ENCODE measurements at regions not wholly inside any gene's neighbourhood (a gene's known extent, or its start where the extent isn't known, plus 50 kb on each side); places are given as distances from the start of the nearest gene placed in this dataset.

DNA sequence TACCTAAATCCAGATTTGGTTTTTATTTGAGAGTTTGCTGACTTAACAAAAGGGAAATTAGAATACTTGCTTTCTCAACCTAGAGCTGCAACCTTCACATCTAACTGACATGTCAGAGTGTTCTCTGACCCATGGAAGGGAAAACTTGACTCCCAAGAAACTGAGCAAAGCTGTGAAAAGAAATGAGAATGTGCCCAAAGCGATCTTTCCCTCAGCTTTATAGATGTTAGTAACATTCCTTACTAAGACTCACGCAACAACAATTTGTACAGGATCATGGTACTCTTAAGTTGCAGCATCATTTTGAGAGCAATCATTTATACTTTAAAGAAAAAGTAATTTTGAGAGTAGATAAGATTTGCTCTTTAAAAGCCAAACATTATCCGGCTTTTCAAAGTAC lies 117.0 kb upstream of the FBXL7 start:
- no peaks in the 10 kb centered on the region for H3K9me2 ChIP-seq (replicated peaks; ENCODE audit: control insufficient read depth, low read length)
- no peak overlapping the region for H3K27ac ChIP-seq (ENCODE audit: low read depth, low read length)
- H3K79me2 ChIP-seq (ENCODE audit: control insufficient read depth, low read length) = no peaks in the 10 kb centered on the region
- no peaks in the 10 kb centered on the region for H4K20me1 ChIP-seq (ENCODE audit: control insufficient read depth, insufficient read depth, low read depth, low read length)
- peaks cover 7% of the 10 kb centered on the region; the same call in 1 of the 2 replicates for H3K9me3 ChIP-seq (ENCODE audit: control insufficient read depth, insufficient read depth, low read length)
- H3F3A ChIP-seq (ENCODE audit: control insufficient read depth, insufficient read depth) = no peaks in the 10 kb centered on the region
- H3K4me1 ChIP-seq (ENCODE audit: control insufficient read depth, low read length) = no peaks in the 10 kb centered on the region
- no peak for TF ChIP-seq EZH2phosphoT487 (IDR thresholded peaks at IDR 0.05; ENCODE audit: borderline replicate concordance, low read length)
- TF ChIP-seq, protein P1, sequence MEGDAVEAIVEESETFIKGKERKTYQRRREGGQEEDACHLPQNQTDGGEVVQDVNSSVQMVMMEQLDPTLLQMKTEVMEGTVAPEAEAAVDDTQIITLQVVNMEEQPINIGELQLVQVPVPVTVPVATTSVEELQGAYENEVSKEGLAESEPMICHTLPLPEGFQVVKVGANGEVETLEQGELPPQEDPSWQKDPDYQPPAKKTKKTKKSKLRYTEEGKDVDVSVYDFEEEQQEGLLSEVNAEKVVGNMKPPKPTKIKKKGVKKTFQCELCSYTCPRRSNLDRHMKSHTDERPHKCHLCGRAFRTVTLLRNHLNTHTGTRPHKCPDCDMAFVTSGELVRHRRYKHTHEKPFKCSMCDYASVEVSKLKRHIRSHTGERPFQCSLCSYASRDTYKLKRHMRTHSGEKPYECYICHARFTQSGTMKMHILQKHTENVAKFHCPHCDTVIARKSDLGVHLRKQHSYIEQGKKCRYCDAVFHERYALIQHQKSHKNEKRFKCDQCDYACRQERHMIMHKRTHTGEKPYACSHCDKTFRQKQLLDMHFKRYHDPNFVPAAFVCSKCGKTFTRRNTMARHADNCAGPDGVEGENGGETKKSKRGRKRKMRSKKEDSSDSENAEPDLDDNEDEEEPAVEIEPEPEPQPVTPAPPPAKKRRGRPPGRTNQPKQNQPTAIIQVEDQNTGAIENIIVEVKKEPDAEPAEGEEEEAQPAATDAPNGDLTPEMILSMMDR (IDR thresholded peaks at IDR 0.05; ENCODE audit: low read depth, low read length, poor library complexity, severe bottlenecking) = no peak
- H3K27me3 ChIP-seq (ENCODE audit: control insufficient read depth, low read length) = no peaks in the 10 kb centered on the region
- no peaks in the 10 kb centered on the region for H3K36me3 ChIP-seq (ENCODE audit: control insufficient read depth, low read length)
- H3K4me3 ChIP-seq (ENCODE audit: low read length) = no peak overlapping the region
- H3K4me2 ChIP-seq (ENCODE audit: low read length) = no peak overlapping the region

DNA sequence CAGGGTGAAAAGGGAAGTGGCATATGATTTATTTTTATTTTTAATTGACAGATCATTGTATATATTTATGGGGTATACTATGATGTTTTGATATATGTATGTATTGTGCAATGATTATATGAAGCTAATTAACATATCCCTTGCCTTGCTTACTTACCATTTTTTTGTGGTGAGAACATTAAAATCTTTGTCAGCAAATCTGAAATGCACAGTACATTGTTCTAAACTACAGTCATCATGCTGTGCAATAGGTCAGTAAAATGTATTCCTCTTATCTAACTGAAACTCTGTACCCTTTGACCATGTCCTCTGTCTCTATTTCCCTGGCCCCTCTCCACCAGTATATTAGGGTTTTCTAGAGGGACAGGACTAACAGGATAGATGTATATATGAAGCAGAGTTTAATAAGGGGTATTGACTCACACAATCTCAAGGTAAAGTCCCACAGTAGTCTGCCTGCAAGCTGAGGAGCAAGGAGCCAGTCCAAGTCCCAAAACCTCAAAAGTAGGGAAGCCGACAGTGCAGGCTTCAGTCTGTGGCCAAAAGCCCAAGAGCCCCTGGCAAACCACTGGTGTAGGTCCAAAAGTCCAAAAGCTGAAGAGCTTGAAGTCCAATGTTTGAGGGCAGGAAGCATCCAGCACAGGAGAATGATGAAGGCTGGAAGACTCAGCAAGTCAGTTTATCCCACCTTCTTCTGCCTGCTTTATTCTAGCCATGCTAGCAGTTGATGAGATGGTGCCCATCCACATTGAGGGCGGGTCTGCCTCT lies 122.2 kb upstream of the FBXL7 start:
- TF ChIP-seq, protein P1 (IDR thresholded peaks at IDR 0.05; ENCODE audit: low read depth, low read length, poor library complexity, severe bottlenecking) = no peak
- no peak for TF ChIP-seq EZH2phosphoT487 (IDR thresholded peaks at IDR 0.05; ENCODE audit: borderline replicate concordance, low read length)
- Histone ChIP-seq H3K27ac (ENCODE audit: low read depth, low read length) (no peak overlapping the region), H3K4me3 (ENCODE audit: low read length) (no peak overlapping the region), H3K4me2 (ENCODE audit: low read length) (no peak overlapping the region), H3F3A (ENCODE audit: control insufficient read depth, insufficient read depth) (no peaks in the 10 kb centered on the region), H4K20me1 (ENCODE audit: control insufficient read depth, insufficient read depth, low read depth, low read length) (no peaks in the 10 kb centered on the region), H3K27me3 (ENCODE audit: control insufficient read depth, low read length) (no peaks in the 10 kb centered on the region), H3K79me2 (ENCODE audit: control insufficient read depth, low read length) (no peaks in the 10 kb centered on the region), H3K9me3 (ENCODE audit: control insufficient read depth, insufficient read depth, low read length) (no peaks in the 10 kb centered on the region), H3K4me1 (ENCODE audit: control insufficient read depth, low read length) (no peaks in the 10 kb centered on the region), H3K36me3 (ENCODE audit: control insufficient read depth, low read length) (no peaks in the 10 kb centered on the region), H3K9me2 (replicated peaks; ENCODE audit: control insufficient read depth, low read length) (no peaks in the 10 kb centered on the region)

DNA sequence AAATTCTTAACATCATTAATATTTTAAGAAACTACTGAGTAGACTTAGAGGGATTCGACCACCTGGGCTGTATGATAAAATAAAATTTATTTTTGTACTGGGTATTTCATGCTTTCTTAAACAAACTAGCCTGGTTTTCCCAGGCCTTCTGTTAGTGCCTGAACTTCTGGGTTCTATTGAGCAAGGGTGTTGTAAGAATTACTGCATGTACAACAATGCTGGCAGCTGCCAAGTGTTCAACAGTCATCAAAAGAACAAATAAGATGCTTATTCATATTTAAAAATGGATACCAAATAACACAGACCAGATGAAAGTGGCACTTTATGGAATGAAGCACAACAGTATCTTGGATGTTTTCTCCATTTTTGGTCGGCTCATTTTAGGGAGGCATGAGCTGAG lies 123.2 kb upstream of the FBXL7 start:
- Histone ChIP-seq H3K9me2 (replicated peaks; ENCODE audit: control insufficient read depth, low read length) (no peaks in the 10 kb centered on the region), H3K27me3 (ENCODE audit: control insufficient read depth, low read length) (no peaks in the 10 kb centered on the region), H3K9me3 (ENCODE audit: control insufficient read depth, insufficient read depth, low read length) (no peaks in the 10 kb centered on the region)

More for the DNA sequence above, 123.2 kb upstream of the FBXL7 start:
- no peak for TF ChIP-seq EZH2phosphoT487 (IDR thresholded peaks at IDR 0.05; ENCODE audit: borderline replicate concordance, low read length)
- TF ChIP-seq, protein P1 (IDR thresholded peaks at IDR 0.05; ENCODE audit: low read depth, low read length, poor library complexity, severe bottlenecking) = no peak
- no peak overlapping the region for H3K27ac ChIP-seq (ENCODE audit: low read depth, low read length)
- no peaks in the 10 kb centered on the region for H3K79me2 ChIP-seq (ENCODE audit: control insufficient read depth, low read length)
- no peak overlapping the region for H3K4me2 ChIP-seq (ENCODE audit: low read length)
- no peaks in the 10 kb centered on the region for H3F3A ChIP-seq (ENCODE audit: control insufficient read depth, insufficient read depth)
- H4K20me1 ChIP-seq (ENCODE audit: control insufficient read depth, insufficient read depth, low read depth, low read length) = no peaks in the 10 kb centered on the region
- H3K4me3 ChIP-seq (ENCODE audit: low read length) = no peak overlapping the region
- no peaks in the 10 kb centered on the region for H3K4me1 ChIP-seq (ENCODE audit: control insufficient read depth, low read length)
- no peaks in the 10 kb centered on the region for H3K36me3 ChIP-seq (ENCODE audit: control insufficient read depth, low read length)

Data from DOHH2 (cell line).